IMR-90 (cell line): ENCODE measurements at regions not wholly inside any gene's neighbourhood (a gene's known extent, or its start where the extent isn't known, plus 50 kb on each side); places are given as distances from the start of the nearest gene placed in this dataset.

ENCODE experiments used
- CTCF ChIP-seq: conservative IDR thresholded peaks from 2 replicates; pipeline ENCODE4 v1.5.1; 2012; ENCODE audit warnings: mild to moderate bottlenecking, low read depth, low read length, improper control_type of control experiment
- ELK1 ChIP-seq: fragments of 150-350 bp; IDR thresholded peaks from 2 replicates; pipeline ENCODE4 v1.6.1; 2016; ENCODE audit warnings: low read depth, mild to moderate bottlenecking, low read length, moderate library complexity, borderline replicate concordance
- FOS ChIP-seq: fragments of 150-350 bp; IDR thresholded peaks from 2 replicates; pipeline ENCODE4 v1.6.1; 2016; ENCODE audit warnings: low read depth, low read length
- POLR2A ChIP-seq: IDR thresholded peaks from 2 replicates; pipeline ENCODE4 v1.6.1; 2012; ENCODE audit warnings: mild to moderate bottlenecking, low read depth, low read length
- RAD21 ChIP-seq: IDR thresholded peaks from 2 replicates; pipeline ENCODE4 v1.6.1; 2012; ENCODE audit warnings: low read length, improper control_type of control experiment
- RCOR1 ChIP-seq: IDR thresholded peaks from 2 replicates; pipeline ENCODE4 v1.6.1; 2012; ENCODE audit warnings: mild to moderate bottlenecking, low read length, improper control_type of control experiment; ENCODE audit not compliant: insufficient replicate concordance
- USF2 ChIP-seq: fragments of 150-350 bp; IDR thresholded peaks from 2 replicates; pipeline ENCODE4 v1.6.1; 2017; ENCODE audit warnings: mild to moderate bottlenecking, antibody characterized with exemption, low read length, low read depth

- TF ChIP-seq CTCF (no peak), ELK1 (no peak), POLR2A (no peak), RAD21 (no peak), FOS (no peak), RCOR1 (no peak), USF2 (no peak)
Observed at GRCh38 chr9:19597176-19597575, 188.4 kb downstream of the ACER2 start.
